ENCODE measurements at regions not wholly inside any gene's neighbourhood (a gene's known extent, or its start where the extent isn't known, plus 50 kb on each side); places are given as distances from the start of the nearest gene placed in this dataset.

DNA sequence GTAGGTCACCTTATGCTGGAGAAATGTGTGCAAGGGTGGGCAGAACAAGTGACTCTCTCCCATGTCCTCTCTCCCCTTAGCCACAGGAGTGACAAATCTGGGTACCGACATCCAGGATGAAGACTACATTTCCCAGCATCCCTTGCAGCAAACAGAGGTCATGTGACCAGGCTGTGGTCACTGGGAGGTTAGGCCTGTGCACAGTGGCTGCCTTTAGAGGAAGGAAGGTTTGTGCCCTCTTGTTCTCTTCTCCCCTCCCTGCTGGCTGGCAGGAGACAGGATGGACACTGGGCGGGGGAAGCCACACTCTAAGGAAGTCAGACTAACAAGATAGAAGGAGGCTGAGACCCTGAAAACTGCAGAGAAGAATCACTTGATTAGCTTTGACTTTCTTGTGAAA is 360.2 kb downstream of the PREX1 start:
- Histone ChIP-seq H3K36me3 (ENCODE audit: control insufficient read depth, insufficient read depth, low read length) (no peaks in the 10 kb centered on the region), H3K27me3 (ENCODE audit: control insufficient read depth, insufficient read depth, low read length) (no peaks in the 10 kb centered on the region), H3K4me1 (ENCODE audit: control insufficient read depth, insufficient read depth, low read length) (no peaks in the 10 kb centered on the region), H3K27ac (ENCODE audit: low read length) (no peak overlapping the region), H3K9me3 (ENCODE audit: control insufficient read depth, low read depth, low read length) (no peaks in the 10 kb centered on the region), H3K4me3 (ENCODE audit: low read length) (no peak overlapping the region)
- no peak for DNase-seq
- WGBS (ENCODE audit: insufficient coverage, low lambda C conversion rate), result no CpG with 5 or more reads among the region's 2 CpGs

DNA sequence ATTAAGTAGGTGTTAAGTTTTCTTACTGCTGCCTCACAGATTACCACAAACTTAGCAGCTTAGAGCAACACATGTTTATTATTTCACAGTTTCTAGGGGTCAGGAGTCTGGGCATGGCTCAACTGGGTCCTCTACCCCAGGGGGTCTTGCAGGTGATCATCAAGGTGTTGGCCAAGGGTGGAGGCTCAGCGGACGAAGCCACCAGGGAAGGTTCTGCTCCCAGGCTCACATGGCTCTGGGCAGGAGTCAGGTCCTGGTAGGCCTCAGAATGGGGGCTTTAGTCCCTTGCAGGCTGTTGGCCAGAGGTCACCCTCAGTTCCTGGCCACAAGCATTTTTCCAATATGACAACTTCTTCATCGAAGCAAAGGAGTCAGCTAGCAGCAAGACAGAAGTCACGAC is 362.5 kb downstream of the PREX1 start:
- H3K4me1 ChIP-seq (ENCODE audit: control insufficient read depth, insufficient read depth, low read length), result no peaks in the 10 kb centered on the region
- no peaks in the 10 kb centered on the region for H3K36me3 ChIP-seq (ENCODE audit: control insufficient read depth, insufficient read depth, low read length)
- H3K27me3 ChIP-seq (ENCODE audit: control insufficient read depth, insufficient read depth, low read length), result peaks cover 4% of the 10 kb centered on the region
- no peak overlapping the region for H3K27ac ChIP-seq (ENCODE audit: low read length)
- DNase-seq, result no peak
- H3K4me3 ChIP-seq (ENCODE audit: low read length), result no peak overlapping the region
- no CpG with 5 or more reads among the region's 4 CpGs for WGBS (ENCODE audit: insufficient coverage, low lambda C conversion rate)
- no peaks in the 10 kb centered on the region for H3K9me3 ChIP-seq (ENCODE audit: control insufficient read depth, low read depth, low read length)

DNA sequence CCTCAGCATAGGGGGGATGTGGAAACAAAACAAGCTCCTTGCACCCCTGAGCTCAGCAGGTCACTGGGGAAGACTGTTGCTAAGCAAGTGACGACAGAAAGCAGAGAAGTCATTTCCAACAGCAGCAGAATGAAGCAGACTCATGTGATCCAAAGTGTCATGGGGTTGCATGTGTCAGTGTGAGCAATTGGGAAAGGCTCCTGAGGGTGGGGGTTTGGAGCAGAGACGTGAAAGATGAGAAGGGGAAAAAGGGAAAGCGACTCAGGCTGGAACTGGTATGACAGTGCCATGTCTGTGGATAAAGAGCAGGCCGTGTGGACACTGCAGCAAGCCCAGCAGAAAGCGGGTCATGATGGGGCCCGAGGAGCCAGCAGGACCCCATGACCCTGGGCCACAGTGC is 363.9 kb downstream of the PREX1 start:
- Histone ChIP-seq H3K4me1 (ENCODE audit: control insufficient read depth, insufficient read depth, low read length) (no peaks in the 10 kb centered on the region), H3K36me3 (ENCODE audit: control insufficient read depth, insufficient read depth, low read length) (no peaks in the 10 kb centered on the region), H3K27me3 (ENCODE audit: control insufficient read depth, insufficient read depth, low read length) (peaks cover 5% of the 10 kb centered on the region), H3K4me3 (ENCODE audit: low read length) (no peak overlapping the region), H3K9me3 (ENCODE audit: control insufficient read depth, low read depth, low read length) (no peaks in the 10 kb centered on the region), H3K27ac (ENCODE audit: low read length) (no peak overlapping the region)
- peak in 1 of 2 donors; percentile 22 for DNase-seq
- WGBS (ENCODE audit: insufficient coverage, low lambda C conversion rate), result no CpG with 5 or more reads among the region's 6 CpGs

DNA sequence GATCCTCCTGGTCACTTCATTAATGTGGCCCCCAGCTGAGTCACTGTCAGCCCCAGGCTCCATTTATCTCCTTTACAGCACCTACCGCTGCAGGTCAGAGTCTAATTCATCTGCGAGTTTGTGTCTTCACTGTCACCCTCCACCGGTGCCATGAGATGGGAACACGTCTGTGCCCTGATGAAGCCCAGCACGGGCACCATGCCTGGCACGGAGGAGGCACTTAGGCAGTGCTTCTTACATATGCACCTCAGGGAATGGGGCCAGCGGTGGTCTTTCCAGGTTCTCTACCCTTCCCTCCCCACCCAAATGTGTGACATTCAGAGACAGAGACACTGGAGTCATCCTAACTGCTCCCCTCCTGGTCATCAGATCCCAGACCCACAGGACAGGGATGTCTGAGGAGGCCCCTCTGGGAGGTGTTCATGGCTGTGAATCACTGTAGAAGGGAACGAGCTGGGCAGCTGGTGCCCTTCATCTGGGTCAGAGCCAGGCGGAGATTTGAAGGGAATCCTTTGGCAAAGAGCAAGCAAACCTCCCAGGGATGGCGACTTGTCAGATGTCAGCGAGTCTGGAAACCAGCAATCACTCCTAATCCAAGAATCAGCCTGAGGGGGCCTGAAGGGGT is 364.6 kb downstream of the PREX1 start:
- Histone ChIP-seq H3K27me3 (ENCODE audit: control insufficient read depth, insufficient read depth, low read length) (peaks cover 5% of the 10 kb centered on the region), H3K9me3 (ENCODE audit: control insufficient read depth, low read depth, low read length) (no peaks in the 10 kb centered on the region), H3K4me3 (ENCODE audit: low read length) (no peak overlapping the region), H3K36me3 (ENCODE audit: control insufficient read depth, insufficient read depth, low read length) (no peaks in the 10 kb centered on the region), H3K27ac (ENCODE audit: low read length) (no peak overlapping the region), H3K4me1 (ENCODE audit: control insufficient read depth, insufficient read depth, low read length) (no peaks in the 10 kb centered on the region)
- peak in 1 of 2 donors; percentile 18 for DNase-seq
- no CpG with 5 or more reads among the region's 11 CpGs for WGBS (ENCODE audit: insufficient coverage, low lambda C conversion rate)

DNA sequence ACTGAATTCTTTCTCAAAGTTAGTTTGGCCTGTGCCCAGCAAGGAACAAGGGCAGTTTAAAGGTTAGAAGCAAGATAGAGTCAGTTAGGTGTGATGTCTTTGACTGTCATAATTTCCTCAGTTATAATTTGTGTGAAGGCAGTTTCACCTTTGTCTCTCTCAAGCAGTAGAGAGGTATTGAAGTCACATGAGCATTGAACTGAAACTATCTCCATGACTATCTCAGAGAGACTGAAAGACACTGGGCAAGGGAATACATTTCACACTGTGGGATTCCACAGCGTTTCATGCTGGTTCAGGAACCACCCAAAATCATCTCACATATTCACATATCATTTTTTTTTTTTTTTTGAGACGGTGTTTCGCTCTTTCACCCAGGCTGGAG is 366.1 kb downstream of the PREX1 start:
- peak; percentile 23 to 54 for DNase-seq
- no peaks in the 10 kb centered on the region for H3K36me3 ChIP-seq (ENCODE audit: control insufficient read depth, insufficient read depth, low read length)
- peaks cover 5% of the 10 kb centered on the region for H3K27me3 ChIP-seq (ENCODE audit: control insufficient read depth, insufficient read depth, low read length)
- no peak overlapping the region for H3K4me3 ChIP-seq (ENCODE audit: low read length)
- H3K4me1 ChIP-seq (ENCODE audit: control insufficient read depth, insufficient read depth, low read length), result no peaks in the 10 kb centered on the region
- H3K9me3 ChIP-seq (ENCODE audit: control insufficient read depth, low read depth, low read length), result no peaks in the 10 kb centered on the region
- H3K27ac ChIP-seq (ENCODE audit: low read length), result no peak overlapping the region
- WGBS (ENCODE audit: insufficient coverage, low lambda C conversion rate), result no CpG with 5 or more reads among the region's 3 CpGs

DNA sequence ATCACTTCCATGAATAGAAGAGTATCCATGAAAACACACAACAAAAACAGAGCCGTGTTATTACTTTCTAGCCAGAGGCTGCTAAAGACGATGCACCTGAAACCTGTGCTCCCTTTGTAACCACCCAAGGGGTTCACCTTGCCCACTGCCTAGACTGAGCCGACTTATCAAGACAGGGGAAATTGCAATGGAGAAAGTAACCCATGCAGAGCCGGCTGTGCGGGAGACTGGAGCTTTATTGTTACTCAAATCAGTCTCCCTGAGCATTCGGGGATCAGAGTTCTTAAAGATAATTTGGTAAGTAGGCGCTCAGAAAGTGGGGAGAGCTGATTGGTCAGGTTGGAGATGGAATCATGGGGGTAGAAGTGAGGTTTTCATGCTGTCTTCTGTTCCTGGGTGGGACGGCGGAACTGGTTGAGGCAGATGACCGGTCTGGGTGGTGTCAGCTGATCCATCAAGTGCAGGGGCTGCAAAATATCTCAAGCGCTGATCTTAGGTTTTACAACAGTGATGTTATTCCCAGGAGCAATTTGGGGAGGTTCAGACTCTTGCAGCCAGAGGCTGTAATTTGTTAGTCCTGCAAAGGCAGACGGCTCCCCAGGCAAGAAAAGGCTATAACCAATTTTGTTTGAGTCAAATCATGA is 366.6 kb downstream of the PREX1 start:
- DNase-seq, result no peak
- no peak overlapping the region for H3K4me3 ChIP-seq (ENCODE audit: low read length)

DNA sequence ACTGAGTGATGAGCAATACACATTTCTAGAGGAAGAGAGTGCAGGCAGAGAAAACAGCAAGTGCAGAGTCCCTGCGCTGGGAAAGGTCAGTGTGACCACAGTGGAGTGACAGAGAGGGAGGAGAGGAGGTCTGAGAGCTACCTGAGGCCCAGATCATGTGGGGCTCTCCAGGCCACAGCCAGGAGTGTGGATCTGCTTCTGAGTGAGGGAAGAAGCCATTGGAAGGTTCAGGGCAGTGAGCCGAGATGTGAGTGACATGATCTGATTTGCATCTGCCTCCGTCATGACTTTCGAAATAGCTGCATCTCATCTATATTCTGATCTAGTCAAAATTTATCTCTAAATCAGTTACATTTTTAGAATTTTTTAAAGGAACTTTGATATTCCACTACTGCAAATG is 367.1 kb downstream of the PREX1 start:
- no CpG with 5 or more reads among the region's 4 CpGs for WGBS (ENCODE audit: insufficient coverage, low lambda C conversion rate)
- Histone ChIP-seq H3K36me3 (ENCODE audit: control insufficient read depth, insufficient read depth, low read length) (no peaks in the 10 kb centered on the region), H3K4me3 (ENCODE audit: low read length) (no peak overlapping the region), H3K27me3 (ENCODE audit: control insufficient read depth, insufficient read depth, low read length) (peaks cover 5% of the 10 kb centered on the region), H3K4me1 (ENCODE audit: control insufficient read depth, insufficient read depth, low read length) (no peaks in the 10 kb centered on the region), H3K9me3 (ENCODE audit: control insufficient read depth, low read depth, low read length) (no peaks in the 10 kb centered on the region), H3K27ac (ENCODE audit: low read length) (no peak overlapping the region)
- DNase-seq, result no peak

More for the DNA sequence above, 366.6 kb downstream of the PREX1 start:
- H3K9me3 ChIP-seq (ENCODE audit: control insufficient read depth, low read depth, low read length), result no peaks in the 10 kb centered on the region
- H3K36me3 ChIP-seq (ENCODE audit: control insufficient read depth, insufficient read depth, low read length), result no peaks in the 10 kb centered on the region
- 0% methylated on average over 1 of the region's 12 CpGs for WGBS (ENCODE audit: insufficient coverage, low lambda C conversion rate)
- no peak overlapping the region for H3K27ac ChIP-seq (ENCODE audit: low read length)
- H3K27me3 ChIP-seq (ENCODE audit: control insufficient read depth, insufficient read depth, low read length), result peaks cover 5% of the 10 kb centered on the region
- no peaks in the 10 kb centered on the region for H3K4me1 ChIP-seq (ENCODE audit: control insufficient read depth, insufficient read depth, low read length)

DNA sequence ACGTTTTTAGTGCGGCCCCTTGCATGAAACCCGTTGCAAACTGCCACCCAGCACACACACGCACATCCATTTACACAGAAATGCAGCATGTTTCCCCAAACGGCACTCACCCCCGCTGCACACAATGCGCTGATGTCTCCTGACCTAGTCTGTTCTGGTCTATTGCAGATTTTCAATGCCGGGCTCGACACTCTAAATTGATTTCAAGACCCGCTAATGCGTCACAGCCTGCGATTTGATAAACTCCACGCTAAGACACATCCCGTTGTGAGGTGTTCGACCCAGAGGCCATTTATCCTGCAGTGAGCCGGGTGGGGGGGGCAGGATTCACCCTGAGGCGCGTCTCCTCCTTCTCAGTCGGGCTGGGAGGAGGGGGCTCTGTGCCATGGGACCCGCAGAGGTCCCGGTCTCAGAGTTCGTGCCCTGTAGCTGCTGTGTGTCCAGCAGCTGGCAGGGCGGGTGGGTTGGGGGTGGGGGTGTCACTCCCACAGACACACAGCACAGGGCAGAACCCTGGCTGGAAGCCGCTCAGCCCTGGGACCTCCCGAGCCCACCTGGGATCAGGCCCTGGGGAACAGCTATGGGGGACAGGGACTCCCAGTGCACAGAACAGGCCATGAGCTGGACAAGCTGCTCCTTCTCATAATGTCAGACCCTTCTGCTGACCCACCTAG is 367.9 kb downstream of the PREX1 start:
- Histone ChIP-seq H3K27me3 (ENCODE audit: control insufficient read depth, insufficient read depth, low read length) (peaks cover 5% of the 10 kb centered on the region), H3K4me3 (ENCODE audit: low read length) (no peak overlapping the region), H3K36me3 (ENCODE audit: control insufficient read depth, insufficient read depth, low read length) (no peaks in the 10 kb centered on the region), H3K4me1 (ENCODE audit: control insufficient read depth, insufficient read depth, low read length) (no peaks in the 10 kb centered on the region), H3K9me3 (ENCODE audit: control insufficient read depth, low read depth, low read length) (no peaks in the 10 kb centered on the region), H3K27ac (ENCODE audit: low read length) (no peak overlapping the region)
- no CpG with 5 or more reads among the region's 25 CpGs for WGBS (ENCODE audit: insufficient coverage, low lambda C conversion rate)
- no peak for DNase-seq

DNA sequence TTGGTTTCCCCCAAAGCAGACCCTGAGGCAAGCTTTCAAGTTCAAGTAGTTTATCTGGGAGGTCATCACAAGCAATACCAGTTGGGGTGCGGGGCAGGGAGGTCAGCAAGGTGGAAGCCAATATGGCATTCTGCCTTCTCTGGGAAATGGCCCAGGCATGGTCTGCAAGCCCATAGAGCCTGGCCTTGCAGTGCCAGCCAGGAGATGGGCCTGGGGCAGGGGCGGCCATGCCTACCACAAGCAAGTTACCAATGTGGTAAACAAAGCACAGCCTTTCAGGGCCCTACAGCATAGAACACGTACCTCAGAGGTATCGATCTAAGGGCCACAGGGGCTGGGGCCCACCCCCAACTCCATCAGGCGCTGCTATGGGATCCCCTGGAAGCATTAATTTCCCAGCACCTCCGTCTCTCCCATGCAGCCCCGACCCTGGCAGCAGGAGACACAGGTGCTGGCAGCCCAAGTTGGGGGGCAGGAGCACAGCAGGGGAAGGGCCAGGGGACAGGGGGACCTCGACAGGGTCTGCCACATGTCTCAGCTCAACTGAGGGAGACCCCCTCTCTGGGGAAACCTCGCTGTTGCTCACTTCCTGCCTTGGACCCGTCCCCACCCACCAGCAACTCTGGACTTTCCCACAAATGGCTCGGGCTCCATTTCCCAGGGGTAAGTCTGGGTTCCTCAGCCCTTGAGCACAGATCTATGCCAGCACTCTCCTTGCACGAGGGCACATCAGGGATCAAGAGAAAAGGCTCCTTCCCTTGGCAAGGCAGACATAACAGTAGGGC is 369.0 kb downstream of the PREX1 start:
- no peak for DNase-seq
- no peaks in the 10 kb centered on the region for H3K9me3 ChIP-seq (ENCODE audit: control insufficient read depth, low read depth, low read length)
- no CpG with 5 or more reads among the region's 12 CpGs for WGBS (ENCODE audit: insufficient coverage, low lambda C conversion rate)
- H3K27me3 ChIP-seq (ENCODE audit: control insufficient read depth, insufficient read depth, low read length), result peaks cover 5% of the 10 kb centered on the region
- no peaks in the 10 kb centered on the region for H3K4me1 ChIP-seq (ENCODE audit: control insufficient read depth, insufficient read depth, low read length)
- no peak overlapping the region for H3K27ac ChIP-seq (ENCODE audit: low read length)
- H3K36me3 ChIP-seq (ENCODE audit: control insufficient read depth, insufficient read depth, low read length), result no peaks in the 10 kb centered on the region
- no peak overlapping the region for H3K4me3 ChIP-seq (ENCODE audit: low read length)

DNA sequence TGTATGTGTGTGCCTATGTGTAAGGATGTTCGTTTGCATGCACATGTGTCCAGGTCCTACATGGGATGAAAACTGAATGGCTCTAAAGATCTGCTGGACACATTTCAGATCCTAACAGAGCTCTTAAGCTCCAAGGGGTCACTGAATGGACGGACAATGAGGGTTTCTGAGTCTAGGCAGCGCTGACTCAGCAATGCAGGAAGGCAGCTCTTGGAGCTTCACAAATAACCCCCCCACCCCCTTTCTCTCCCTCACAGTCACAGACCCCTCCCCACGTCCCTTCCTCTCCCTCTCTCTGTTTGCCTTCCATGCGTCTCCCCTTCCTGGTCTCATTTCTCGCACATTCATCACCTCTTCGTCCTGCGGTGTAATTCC is 369.8 kb downstream of the PREX1 start:
- Histone ChIP-seq H3K27me3 (ENCODE audit: control insufficient read depth, insufficient read depth, low read length) (peaks cover 5% of the 10 kb centered on the region), H3K4me1 (ENCODE audit: control insufficient read depth, insufficient read depth, low read length) (no peaks in the 10 kb centered on the region), H3K9me3 (ENCODE audit: control insufficient read depth, low read depth, low read length) (no peaks in the 10 kb centered on the region), H3K27ac (ENCODE audit: low read length) (no peak overlapping the region), H3K36me3 (ENCODE audit: control insufficient read depth, insufficient read depth, low read length) (no peaks in the 10 kb centered on the region), H3K4me3 (ENCODE audit: low read length) (no peak overlapping the region)
- WGBS (ENCODE audit: insufficient coverage, low lambda C conversion rate), result 89% methylated on average over 5 of the region's 8 CpGs
- DNase-seq, result no peak
